ENCODE measurements at regions not wholly inside any gene's neighbourhood (a gene's known extent, or its start where the extent isn't known, plus 50 kb on each side); places are given as distances from the start of the nearest gene placed in this dataset.

GRCh38 chr5:97635553-97635952, 452.5 kb upstream of the RIOK2 start:
- Histone ChIP-seq H3K27me3 (ENCODE audit: control insufficient read depth in 1 of 2, insufficient read depth in 2 of 2, low read length in 2 of 2) (no peaks in the 10 kb centered on the region), H3K9ac (ENCODE audit: low read depth in 1 of 2, low read length in 2 of 2) (no peak overlapping the region), H3K27ac (ENCODE audit: low read depth, low read length) (no peak overlapping the region), H3K9me3 (ENCODE audit: control insufficient read depth in 1 of 2, low read length in 2 of 2) (no peaks in the 10 kb centered on the region), H3K4me3 (ENCODE audit: low read depth in 1 of 2, low read length in 2 of 2) (no peak overlapping the region), H3K4me1 (ENCODE audit: control insufficient read depth in 1 of 2, insufficient read depth in 2 of 2, low read length in 2 of 2) (no peaks in the 10 kb centered on the region), H3K36me3 (ENCODE audit: control insufficient read depth in 1 of 2, insufficient read depth in 2 of 2, low read length in 2 of 2) (no peaks in the 10 kb centered on the region)

GRCh38 chr5:97636766-97637165, 453.7 kb upstream of the RIOK2 start:
- Histone ChIP-seq H3K4me3 (ENCODE audit: low read depth in 1 of 2, low read length in 2 of 2) (no peak overlapping the region), H3K9me3 (ENCODE audit: control insufficient read depth in 1 of 2, low read length in 2 of 2) (no peaks in the 10 kb centered on the region), H3K36me3 (ENCODE audit: control insufficient read depth in 1 of 2, insufficient read depth in 2 of 2, low read length in 2 of 2) (no peaks in the 10 kb centered on the region), H3K9ac (ENCODE audit: low read depth in 1 of 2, low read length in 2 of 2) (no peak overlapping the region), H3K27ac (ENCODE audit: low read depth, low read length) (no peak overlapping the region), H3K4me1 (ENCODE audit: control insufficient read depth in 1 of 2, insufficient read depth in 2 of 2, low read length in 2 of 2) (no peaks in the 10 kb centered on the region), H3K27me3 (ENCODE audit: control insufficient read depth in 1 of 2, insufficient read depth in 2 of 2, low read length in 2 of 2) (no peaks in the 10 kb centered on the region)

- Histone ChIP-seq H3K4me3 (ENCODE audit: low read depth in 1 of 2, low read length in 2 of 2) (no peak overlapping the region), H3K27ac (ENCODE audit: low read depth, low read length) (no peak overlapping the region), H3K9ac (ENCODE audit: low read depth in 1 of 2, low read length in 2 of 2) (no peak overlapping the region), H3K27me3 (ENCODE audit: control insufficient read depth in 1 of 2, insufficient read depth in 2 of 2, low read length in 2 of 2) (no peaks in the 10 kb centered on the region), H3K4me1 (ENCODE audit: control insufficient read depth in 1 of 2, insufficient read depth in 2 of 2, low read length in 2 of 2) (no peaks in the 10 kb centered on the region), H3K9me3 (ENCODE audit: control insufficient read depth in 1 of 2, low read length in 2 of 2) (no peaks in the 10 kb centered on the region), H3K36me3 (ENCODE audit: control insufficient read depth in 1 of 2, insufficient read depth in 2 of 2, low read length in 2 of 2) (no peaks in the 10 kb centered on the region)
Observed at GRCh38 chr5:97641081-97641480, 458.0 kb upstream of the RIOK2 start.

- H3K4me3 ChIP-seq (ENCODE audit: low read depth in 1 of 2, low read length in 2 of 2), result no peak overlapping the region
- H3K4me1 ChIP-seq (ENCODE audit: control insufficient read depth in 1 of 2, insufficient read depth in 2 of 2, low read length in 2 of 2), result no peaks in the 10 kb centered on the region
- H3K27me3 ChIP-seq (ENCODE audit: control insufficient read depth in 1 of 2, insufficient read depth in 2 of 2, low read length in 2 of 2), result no peaks in the 10 kb centered on the region
- H3K9ac ChIP-seq (ENCODE audit: low read depth in 1 of 2, low read length in 2 of 2), result no peak overlapping the region
- H3K36me3 ChIP-seq (ENCODE audit: control insufficient read depth in 1 of 2, insufficient read depth in 2 of 2, low read length in 2 of 2), result no peaks in the 10 kb centered on the region
- no peaks in the 10 kb centered on the region for H3K9me3 ChIP-seq (ENCODE audit: control insufficient read depth in 1 of 2, low read length in 2 of 2)
- no peak overlapping the region for H3K27ac ChIP-seq (ENCODE audit: low read depth, low read length)
Observed at GRCh38 chr5:97644206-97644605, 461.2 kb upstream of the RIOK2 start.

GRCh38 chr5:97644896-97645295, 461.8 kb upstream of the RIOK2 start:
- H3K27ac ChIP-seq (ENCODE audit: low read depth, low read length), result no peak overlapping the region
- no peaks in the 10 kb centered on the region for H3K4me1 ChIP-seq (ENCODE audit: control insufficient read depth in 1 of 2, insufficient read depth in 2 of 2, low read length in 2 of 2)

GRCh38 chr5:97657239-97657638, 474.2 kb upstream of the RIOK2 start:
- Histone ChIP-seq H3K4me1 (ENCODE audit: control insufficient read depth in 1 of 2, insufficient read depth in 2 of 2, low read length in 2 of 2) (no peaks in the 10 kb centered on the region), H3K9me3 (ENCODE audit: control insufficient read depth in 1 of 2, low read length in 2 of 2) (no peaks in the 10 kb centered on the region), H3K36me3 (ENCODE audit: control insufficient read depth in 1 of 2, insufficient read depth in 2 of 2, low read length in 2 of 2) (no peaks in the 10 kb centered on the region), H3K27ac (ENCODE audit: low read depth, low read length) (no peak overlapping the region), H3K27me3 (ENCODE audit: control insufficient read depth in 1 of 2, insufficient read depth in 2 of 2, low read length in 2 of 2) (no peaks in the 10 kb centered on the region), H3K4me3 (ENCODE audit: low read depth in 1 of 2, low read length in 2 of 2) (no peak overlapping the region), H3K9ac (ENCODE audit: low read depth in 1 of 2, low read length in 2 of 2) (no peak overlapping the region)

More at GRCh38 chr5:97644896-97645295, 461.8 kb upstream of the RIOK2 start:
- H3K4me3 ChIP-seq (ENCODE audit: low read depth in 1 of 2, low read length in 2 of 2), result no peak overlapping the region
- no peak overlapping the region for H3K9ac ChIP-seq (ENCODE audit: low read depth in 1 of 2, low read length in 2 of 2)
- H3K27me3 ChIP-seq (ENCODE audit: control insufficient read depth in 1 of 2, insufficient read depth in 2 of 2, low read length in 2 of 2), result no peaks in the 10 kb centered on the region
- no peaks in the 10 kb centered on the region for H3K36me3 ChIP-seq (ENCODE audit: control insufficient read depth in 1 of 2, insufficient read depth in 2 of 2, low read length in 2 of 2)
- no peaks in the 10 kb centered on the region for H3K9me3 ChIP-seq (ENCODE audit: control insufficient read depth in 1 of 2, low read length in 2 of 2)

- Histone ChIP-seq H3K4me1 (ENCODE audit: control insufficient read depth in 1 of 2, insufficient read depth in 2 of 2, low read length in 2 of 2) (no peaks in the 10 kb centered on the region), H3K9me3 (ENCODE audit: control insufficient read depth in 1 of 2, low read length in 2 of 2) (no peaks in the 10 kb centered on the region), H3K27me3 (ENCODE audit: control insufficient read depth in 1 of 2, insufficient read depth in 2 of 2, low read length in 2 of 2) (no peaks in the 10 kb centered on the region), H3K27ac (ENCODE audit: low read depth, low read length) (no peak overlapping the region), H3K4me3 (ENCODE audit: low read depth in 1 of 2, low read length in 2 of 2) (no peak overlapping the region), H3K9ac (ENCODE audit: low read depth in 1 of 2, low read length in 2 of 2) (no peak overlapping the region), H3K36me3 (ENCODE audit: control insufficient read depth in 1 of 2, insufficient read depth in 2 of 2, low read length in 2 of 2) (no peaks in the 10 kb centered on the region)
Observed at GRCh38 chr5:97658116-97658900, 475.3 kb upstream of the RIOK2 start.

- Histone ChIP-seq H3K27ac (ENCODE audit: low read depth, low read length) (no peak overlapping the region), H3K4me3 (ENCODE audit: low read depth in 1 of 2, low read length in 2 of 2) (no peak overlapping the region), H3K27me3 (ENCODE audit: control insufficient read depth in 1 of 2, insufficient read depth in 2 of 2, low read length in 2 of 2) (no peaks in the 10 kb centered on the region), H3K9ac (ENCODE audit: low read depth in 1 of 2, low read length in 2 of 2) (no peak overlapping the region), H3K36me3 (ENCODE audit: control insufficient read depth in 1 of 2, insufficient read depth in 2 of 2, low read length in 2 of 2) (no peaks in the 10 kb centered on the region), H3K4me1 (ENCODE audit: control insufficient read depth in 1 of 2, insufficient read depth in 2 of 2, low read length in 2 of 2) (no peaks in the 10 kb centered on the region), H3K9me3 (ENCODE audit: control insufficient read depth in 1 of 2, low read length in 2 of 2) (no peaks in the 10 kb centered on the region)
Observed at GRCh38 chr5:97666783-97667182, 483.7 kb upstream of the RIOK2 start.

- H3K27ac ChIP-seq (ENCODE audit: low read depth, low read length), result no peak overlapping the region
- H3K4me3 ChIP-seq (ENCODE audit: low read depth in 1 of 2, low read length in 2 of 2), result no peak overlapping the region
- no peaks in the 10 kb centered on the region for H3K27me3 ChIP-seq (ENCODE audit: control insufficient read depth in 1 of 2, insufficient read depth in 2 of 2, low read length in 2 of 2)
- no peak overlapping the region for H3K9ac ChIP-seq (ENCODE audit: low read depth in 1 of 2, low read length in 2 of 2)
- no peaks in the 10 kb centered on the region for H3K36me3 ChIP-seq (ENCODE audit: control insufficient read depth in 1 of 2, insufficient read depth in 2 of 2, low read length in 2 of 2)
- H3K4me1 ChIP-seq (ENCODE audit: control insufficient read depth in 1 of 2, insufficient read depth in 2 of 2, low read length in 2 of 2), result no peaks in the 10 kb centered on the region
- no peaks in the 10 kb centered on the region for H3K9me3 ChIP-seq (ENCODE audit: control insufficient read depth in 1 of 2, low read length in 2 of 2)
Observed at GRCh38 chr5:97670447-97670846, 487.4 kb upstream of the RIOK2 start.

- no peak overlapping the region for H3K27ac ChIP-seq (ENCODE audit: low read depth, low read length)
- no peaks in the 10 kb centered on the region for H3K9me3 ChIP-seq (ENCODE audit: control insufficient read depth in 1 of 2, low read length in 2 of 2)
- H3K36me3 ChIP-seq (ENCODE audit: control insufficient read depth in 1 of 2, insufficient read depth in 2 of 2, low read length in 2 of 2), result no peaks in the 10 kb centered on the region
- H3K4me1 ChIP-seq (ENCODE audit: control insufficient read depth in 1 of 2, insufficient read depth in 2 of 2, low read length in 2 of 2), result no peaks in the 10 kb centered on the region
- no peak overlapping the region for H3K4me3 ChIP-seq (ENCODE audit: low read depth in 1 of 2, low read length in 2 of 2)
- H3K9ac ChIP-seq (ENCODE audit: low read depth in 1 of 2, low read length in 2 of 2), result no peak overlapping the region
- no peaks in the 10 kb centered on the region for H3K27me3 ChIP-seq (ENCODE audit: control insufficient read depth in 1 of 2, insufficient read depth in 2 of 2, low read length in 2 of 2)
Observed at GRCh38 chr5:97676608-97677007, 493.6 kb upstream of the RIOK2 start.

All from duodenal mucosa (tissue), 2 donors.